GM12891 (cell line): ENCODE measurements at regions not wholly inside any gene's neighbourhood (a gene's known extent, or its start where the extent isn't known, plus 50 kb on each side); places are given as distances from the start of the nearest gene placed in this dataset.

Experiments used
- POLR2A ChIP-seq: IDR thresholded peaks from 2 replicates; pipeline ENCODE4 v1.6.1; 2011; ENCODE audit warnings: low read depth, low read length, control low read depth
- POLR2AphosphoS5 ChIP-seq: IDR thresholded peaks from 2 replicates; pipeline ENCODE4 v1.6.1; 2011; ENCODE audit warnings: low read depth, low read length, control low read depth
- TAF1 ChIP-seq: IDR thresholded peaks from 2 replicates; pipeline ENCODE4 v1.6.1; 2011; ENCODE audit warnings: low read depth, low read length, control low read depth

DNA sequence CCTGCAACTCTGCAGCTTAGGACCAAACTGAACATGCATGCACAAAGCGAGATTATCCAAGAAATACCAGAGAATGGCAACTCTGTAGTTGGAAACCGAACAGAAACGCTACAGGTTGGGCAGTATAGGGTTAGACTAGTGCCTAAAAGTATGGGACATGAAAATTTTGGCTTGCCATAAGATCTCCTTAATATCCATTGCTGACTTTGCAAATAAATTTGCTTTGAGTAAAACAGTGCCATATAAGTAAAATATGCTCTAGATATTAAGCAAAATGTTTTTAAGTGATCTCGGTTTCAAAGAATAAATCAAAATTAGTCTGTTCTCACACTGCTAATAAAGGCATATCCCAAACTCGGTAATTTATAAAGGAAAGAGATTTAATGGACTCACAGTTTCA, 456.0 kb downstream of the PRDM9 start:
- TF ChIP-seq POLR2AphosphoS5 (no peak), TAF1 (no peak), POLR2A (no peak)
